HG03460 (cell line): ENCODE measurements at regions not wholly inside any gene's neighbourhood (a gene's known extent, or its start where the extent isn't known, plus 50 kb on each side); places are given as distances from the start of the nearest gene placed in this dataset.
"Not testable (repeated sequence)": the region's sequence is repeated elsewhere in the genome, so short reads cannot be mapped to it uniquely, and the experiment has no call there.

Source experiments
- ATAC-seq: cut with Tn5 transposase; IDR thresholded peaks from one replicate; pipeline ENCODE4 v1.9.1; 2021; ENCODE audit not compliant: unreplicated experiment

DNA sequence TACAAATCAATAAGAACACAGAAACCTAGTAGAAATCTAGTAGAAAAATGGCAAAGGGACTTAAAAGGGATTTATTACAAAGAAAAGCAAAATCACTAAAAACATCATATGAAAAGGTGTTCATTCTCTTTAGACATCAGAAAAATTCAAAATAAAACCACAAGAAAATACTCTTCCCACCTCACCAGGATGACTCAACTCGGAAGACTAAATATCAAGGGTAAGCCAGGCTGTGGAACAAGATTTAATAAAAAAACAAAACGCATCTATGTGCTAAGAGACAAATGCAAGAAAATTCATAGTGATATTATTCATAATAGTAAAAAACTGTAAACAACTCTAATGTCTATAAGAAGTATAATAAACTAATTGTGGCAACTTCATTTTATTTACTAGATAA lies 181.6 kb upstream of the GHR start:
- ATAC-seq, result no peak

GRCh38 chr5:42242210-42242609 lies 181.0 kb upstream of the GHR start:
- no peak for ATAC-seq

DNA sequence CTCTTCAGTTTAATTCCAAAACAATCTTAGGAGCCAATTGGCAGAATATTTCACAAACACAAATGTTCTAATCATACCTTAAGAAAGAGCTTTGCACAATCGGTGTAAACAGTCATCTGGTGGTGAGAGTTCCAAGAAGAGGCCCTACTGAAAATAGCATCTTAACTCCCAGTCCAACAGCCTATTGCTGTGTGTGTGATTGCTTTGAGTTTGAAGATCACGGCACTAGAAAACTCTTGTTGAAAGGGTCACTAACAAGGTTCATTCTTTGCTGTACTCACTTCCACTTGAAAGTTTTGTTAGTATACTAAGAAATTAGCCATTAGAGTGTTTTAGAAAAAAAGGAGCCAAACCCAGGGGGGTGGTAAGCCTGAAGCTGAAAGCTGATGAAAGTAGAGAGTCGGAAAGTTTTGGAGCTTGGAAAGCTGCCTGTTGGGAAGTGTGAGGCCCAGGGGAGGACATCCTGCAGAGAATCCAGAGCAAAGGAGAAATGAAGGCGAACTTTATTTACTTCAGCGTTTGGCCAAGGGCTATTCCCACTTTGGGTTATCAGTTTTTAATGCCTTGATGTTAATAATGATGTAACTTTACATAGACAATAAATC lies 180.3 kb upstream of the GHR start:
- no peak for ATAC-seq

DNA sequence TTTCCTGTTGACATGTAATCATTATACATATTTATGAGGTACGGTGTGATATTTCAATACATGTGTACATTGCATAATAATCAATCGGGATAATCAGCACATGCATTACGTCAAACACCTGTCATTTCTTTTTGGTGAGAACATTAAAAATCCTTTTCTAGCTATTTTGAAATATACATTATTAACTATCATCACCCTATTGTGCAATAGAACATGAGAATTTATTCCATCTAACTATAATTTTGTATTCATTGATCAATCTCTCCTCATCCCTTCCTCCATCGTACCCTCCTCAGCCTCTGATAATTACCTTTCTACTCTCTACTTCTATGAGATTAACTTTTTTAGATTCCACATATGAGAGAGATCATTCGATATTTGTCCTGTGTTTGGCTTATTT lies 170.9 kb upstream of the GHR start:
- no peak for ATAC-seq

GRCh38 chr5:42259914-42260313 lies 163.3 kb upstream of the GHR start:
- not testable (repeated sequence) for ATAC-seq

DNA sequence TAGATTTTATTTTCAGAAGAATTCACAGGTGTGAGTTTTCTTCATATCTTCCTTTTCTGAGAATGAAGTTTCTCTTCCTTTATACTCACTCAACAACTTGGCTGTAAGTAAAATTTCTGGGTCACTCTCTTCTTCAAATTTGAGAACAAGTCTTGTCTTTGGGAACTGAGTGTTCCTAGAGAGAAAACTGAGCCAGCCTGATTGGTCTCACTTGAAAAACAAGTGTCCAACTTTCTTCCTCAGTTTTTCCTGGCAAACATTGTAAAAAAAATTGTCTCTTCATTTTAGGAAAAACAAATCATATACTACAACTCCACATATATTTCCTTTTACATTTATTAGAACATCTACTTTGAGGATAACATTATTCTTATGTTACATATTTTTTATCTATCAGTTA lies 156.1 kb upstream of the GHR start:
- ATAC-seq, result no peak

- ATAC-seq, result not testable (repeated sequence)
These were observed 155.1 kb upstream of the GHR start for GRCh38 chr5:42268170-42268569.

GRCh38 chr5:42268630-42269029 lies 154.6 kb upstream of the GHR start:
- ATAC-seq, result no peak

GRCh38 chr5:42270771-42271170 lies 152.5 kb upstream of the GHR start:
- ATAC-seq, result no peak

GRCh38 chr5:42274913-42275312 lies 148.3 kb upstream of the GHR start:
- no peak for ATAC-seq

GRCh38 chr5:42277293-42277692 lies 145.9 kb upstream of the GHR start:
- no peak for ATAC-seq

GRCh38 chr5:42284584-42284983 lies 138.7 kb upstream of the GHR start:
- ATAC-seq, result no peak

- ATAC-seq, result no peak
These were observed 138.0 kb upstream of the GHR start for GRCh38 chr5:42285230-42285629.

DNA sequence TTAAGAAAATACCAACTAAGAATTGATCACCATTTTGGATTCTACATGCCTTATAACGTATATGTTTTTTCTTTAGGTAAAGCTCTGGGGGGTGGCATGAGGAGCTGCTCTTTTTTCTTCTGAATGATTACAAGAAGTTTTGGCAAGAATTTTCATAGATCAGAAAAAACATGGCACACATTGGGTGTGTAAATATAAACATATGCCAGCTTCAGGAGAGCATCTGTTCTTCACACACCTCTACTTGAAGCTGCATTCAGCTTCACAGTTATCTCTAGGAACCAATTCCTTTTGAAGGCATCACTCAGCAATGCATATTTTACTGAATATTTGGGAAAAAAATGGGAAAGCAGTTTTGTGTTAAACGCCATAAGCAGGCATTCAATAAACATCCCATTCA lies 122.7 kb upstream of the GHR start:
- ATAC-seq, result no peak

- ATAC-seq, result no peak
These were observed 121.9 kb upstream of the GHR start for GRCh38 chr5:42301349-42301748.

DNA sequence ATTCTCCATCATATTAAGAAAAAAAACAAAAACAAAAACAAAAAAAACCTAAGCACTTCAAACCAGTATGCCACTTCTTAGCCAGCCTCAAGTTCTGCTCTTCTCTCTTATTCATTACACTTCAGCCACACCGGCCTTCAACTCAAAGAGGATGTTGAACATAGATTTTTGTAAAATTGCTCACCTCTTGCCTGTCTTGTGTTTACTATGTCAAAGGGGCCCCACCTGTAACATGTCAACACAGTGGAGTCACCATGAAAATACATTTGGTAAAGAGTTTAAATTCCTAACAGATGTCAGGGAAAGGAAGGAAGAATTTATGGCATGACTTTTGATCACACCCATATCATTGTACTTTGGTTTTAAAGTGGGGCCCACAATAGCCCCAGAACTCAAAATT lies 121.1 kb upstream of the GHR start:
- no peak for ATAC-seq

- ATAC-seq, result no peak
These were observed 117.0 kb upstream of the GHR start for GRCh38 chr5:42306287-42306686.

- no peak for ATAC-seq
These were observed 113.4 kb upstream of the GHR start for GRCh38 chr5:42309865-42310264.

GRCh38 chr5:42315214-42315613 lies 108.0 kb upstream of the GHR start:
- no peak for ATAC-seq

- no peak for ATAC-seq
These were observed 105.7 kb upstream of the GHR start for GRCh38 chr5:42317575-42317974.

DNA sequence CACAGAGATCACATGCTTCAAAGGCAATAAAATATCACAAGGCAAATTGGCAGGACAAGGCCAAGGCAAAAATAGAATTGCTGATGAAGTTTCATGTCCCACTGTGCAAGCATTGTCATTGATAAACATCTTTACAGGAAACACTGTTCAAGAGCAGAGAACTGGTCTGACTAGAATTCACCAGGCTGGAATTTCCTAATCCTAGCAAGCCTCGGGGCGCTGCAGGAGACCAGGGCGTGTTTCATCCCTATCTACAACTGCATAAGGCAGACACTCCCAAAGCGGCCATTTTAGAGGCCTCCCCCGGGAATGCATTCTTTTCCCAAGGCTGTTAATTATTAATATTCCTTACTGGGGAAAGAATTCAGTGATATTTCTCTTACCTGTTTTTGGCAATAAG lies 103.7 kb upstream of the GHR start:
- ATAC-seq, result not testable (repeated sequence)

GRCh38 chr5:42321785-42322184 lies 101.5 kb upstream of the GHR start:
- ATAC-seq, result no peak

- ATAC-seq, result no peak
These were observed 86.1 kb upstream of the GHR start for GRCh38 chr5:42337143-42337542.

GRCh38 chr5:42337607-42338006 lies 85.6 kb upstream of the GHR start:
- no peak for ATAC-seq
